ENCODE measurements at regions not wholly inside any gene's neighbourhood (a gene's known extent, or its start where the extent isn't known, plus 50 kb on each side); places are given as distances from the start of the nearest gene placed in this dataset.

- no peak for DNase-seq (ENCODE audit: low read depth in 2 of 2)
- H3K9me3 ChIP-seq (ENCODE audit: control insufficient read depth, insufficient read depth, low read depth, low read length) = no peaks in the 10 kb centered on the region
- no peaks in the 10 kb centered on the region for H3K79me2 ChIP-seq (ENCODE audit: control insufficient read depth, insufficient read depth, low read length)
- H3K27me3 ChIP-seq (ENCODE audit: control insufficient read depth, insufficient read depth, low read length) = no peaks in the 10 kb centered on the region
- no peaks in the 10 kb centered on the region for H3K4me1 ChIP-seq (ENCODE audit: control insufficient read depth, extremely low read depth, insufficient read depth, low read length)
- H3K36me3 ChIP-seq (ENCODE audit: control insufficient read depth, insufficient read depth, low read length) = no peaks in the 10 kb centered on the region
- H4K20me1 ChIP-seq (ENCODE audit: control insufficient read depth, extremely low read depth, insufficient read depth, low read length) = no peaks in the 10 kb centered on the region
- no peak overlapping the region for H3K9ac ChIP-seq (ENCODE audit: insufficient read depth, low read length)
- no peak overlapping the region for H2AFZ ChIP-seq (ENCODE audit: low read length)
- no peak for TF ChIP-seq EZH2 (IDR thresholded peaks at IDR 0.05; ENCODE audit: low read length, missing control alignments)
- TF ChIP-seq, protein P1, sequence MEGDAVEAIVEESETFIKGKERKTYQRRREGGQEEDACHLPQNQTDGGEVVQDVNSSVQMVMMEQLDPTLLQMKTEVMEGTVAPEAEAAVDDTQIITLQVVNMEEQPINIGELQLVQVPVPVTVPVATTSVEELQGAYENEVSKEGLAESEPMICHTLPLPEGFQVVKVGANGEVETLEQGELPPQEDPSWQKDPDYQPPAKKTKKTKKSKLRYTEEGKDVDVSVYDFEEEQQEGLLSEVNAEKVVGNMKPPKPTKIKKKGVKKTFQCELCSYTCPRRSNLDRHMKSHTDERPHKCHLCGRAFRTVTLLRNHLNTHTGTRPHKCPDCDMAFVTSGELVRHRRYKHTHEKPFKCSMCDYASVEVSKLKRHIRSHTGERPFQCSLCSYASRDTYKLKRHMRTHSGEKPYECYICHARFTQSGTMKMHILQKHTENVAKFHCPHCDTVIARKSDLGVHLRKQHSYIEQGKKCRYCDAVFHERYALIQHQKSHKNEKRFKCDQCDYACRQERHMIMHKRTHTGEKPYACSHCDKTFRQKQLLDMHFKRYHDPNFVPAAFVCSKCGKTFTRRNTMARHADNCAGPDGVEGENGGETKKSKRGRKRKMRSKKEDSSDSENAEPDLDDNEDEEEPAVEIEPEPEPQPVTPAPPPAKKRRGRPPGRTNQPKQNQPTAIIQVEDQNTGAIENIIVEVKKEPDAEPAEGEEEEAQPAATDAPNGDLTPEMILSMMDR (conservative IDR thresholded peaks at IDR 0.05 in 1 of 2, IDR thresholded peaks at IDR 0.05 in 1 of 2; ENCODE audit: low read depth in 1 of 2, low read length in 2 of 2) = no peak
- H3K27ac ChIP-seq (ENCODE audit: insufficient read depth, low read length) = no peak overlapping the region
- no peak overlapping the region for H3K4me3 ChIP-seq (replicated peaks in 1 of 4; ENCODE audit: control extremely low read depth in 1 of 4, insufficient read depth in 1 of 4, low read depth in 3 of 4, low read length in 4 of 4)
- no peak overlapping the region for H3K4me2 ChIP-seq (ENCODE audit: extremely low read depth, insufficient read depth, low read length)
These were observed 1242.0 kb downstream of the KHDRBS2 start for GRCh38 chr6:61044011-61044410.

All from fibroblast of lung (primary cell).